Transverse colon (tissue), 4 donors: ENCODE measurements at regions not wholly inside any gene's neighbourhood (a gene's known extent, or its start where the extent isn't known, plus 50 kb on each side); places are given as distances from the start of the nearest gene placed in this dataset.

Experiments
- DNase-seq: peaks from one replicate; pipeline ENCODE4 v3.0.0-alpha.2; 2019
- H3K27ac ChIP-seq, 4 donors: fragments of 200-600 bp; sonication (generic); 2 replicates each; pipeline ENCODE4 v1.5.1; 2016 to 2018; ENCODE audit warnings: inconsistent platforms in 4 of 4
- H3K27me3 ChIP-seq: fragments of 200-600 bp; sonication (generic); 2 replicates; pipeline ENCODE4 v1.5.1; 2017; ENCODE audit warnings: inconsistent platforms
- H3K36me3 ChIP-seq, 4 donors: fragments of 200-600 bp; sonication (generic); 2 replicates each; pipeline ENCODE4 v1.5.1; 2017 to 2019; ENCODE audit warnings: inconsistent platforms in 4 of 4
- H3K4me1 ChIP-seq, 4 donors: fragments of 200-600 bp; sonication (generic); 2 replicates each; pipeline ENCODE4 v1.5.1; 2017 to 2020; ENCODE audit warnings: inconsistent platforms in 4 of 4
- H3K4me3 ChIP-seq, 4 donors: fragments of 200-600 bp; sonication (generic); 1 replicate in 1 of 4; 2 replicates in 3 of 4; pipeline versions ENCODE4 v1.5.1 to v1.6.1; 2017 to 2019; ENCODE audit warnings: inconsistent platforms in 4 of 4
- H3K9me3 ChIP-seq, 2 donors: fragments of 200-600 bp; sonication (generic); 2 replicates each; pipeline ENCODE4 v1.5.1; 2017 to 2019; ENCODE audit warnings: inconsistent platforms in 2 of 2
- CTCF ChIP-seq, 5 experiments: fragments of 200-600 bp in 3 of 5; fragments of 450-650 bp in 2 of 5; sonication (generic) in 3 of 5; IDR thresholded peaks; 1 replicate in 2 of 5; 2 replicates in 3 of 5; pipeline ENCODE4 v1.5.1; 2016 to 2017; ENCODE audit warnings: antibody characterized with exemption in 5 of 5, inconsistent platforms in 3 of 5, mild to moderate bottlenecking in 2 of 5, moderate library complexity in 1 of 5
- EP300 ChIP-seq: sonication (generic); formaldehyde crosslinking; IDR thresholded peaks from one replicate; pipeline ENCODE4 v1.6.1; 2017; ENCODE audit warnings: antibody characterized with exemption, low read depth
- POLR2A ChIP-seq: fragments of 450-650 bp; IDR thresholded peaks from one replicate; pipeline ENCODE4 v1.6.1; 2016; ENCODE audit warnings: antibody characterized with exemption, mild to moderate bottlenecking, moderate library complexity
- POLR2AphosphoS5 ChIP-seq, 3 donors: sonication (generic); formaldehyde crosslinking; IDR thresholded peaks; one replicate each; pipeline ENCODE4 v1.6.1; 2016; ENCODE audit warnings: antibody characterized with exemption in 3 of 3
- WGBS, 2 donors: methylation state at CpG; one replicate each; pipeline ENCODE4 v1.1.5; 2018; ENCODE audit warnings: low coverage in 1 of 2; 5-methylcytosine and 5-hydroxymethylcytosine counted together
- in situ Hi-C, 4 donors: fragments of 200-750 bp; cut with MboI; loops; one replicate each; pipeline versions ENCODE4 v1.15.0 to v1.15.1; 2017; ENCODE audit warnings: low sequenced_read_pairs in 3 of 4, low pct_ligation_motif_present in 1 of 4, low pct_unique_long_range_greater_than_20kb in 1 of 4
- intact Hi-C: fragments of 100-400 bp; cut with DNase I; formaldehyde crosslinking; loops from one replicate; pipeline ENCODE4 v1.15.1; 2023; ENCODE audit warnings: low total_unique reads

GRCh38 chr12:59472273-59472672 lies 123.6 kb upstream of the SLC16A7 start:
- no peak for TF ChIP-seq POLR2A
- no peak for TF ChIP-seq POLR2AphosphoS5 (IDR thresholded peaks at IDR 0.05)
- no peak for TF ChIP-seq CTCF (IDR thresholded peaks at IDR 0.05)
- no peak for TF ChIP-seq EP300
- no peaks in the 10 kb centered on the region for H3K27me3 ChIP-seq
- no peak overlapping the region for H3K27ac ChIP-seq
- no peaks in the 10 kb centered on the region for H3K4me1 ChIP-seq
- DNase-seq = no peak
- H3K36me3 ChIP-seq = no peaks in the 10 kb centered on the region
- in situ Hi-C loops (no loop called here), intact Hi-C loops (no loop called here)
- H3K9me3 ChIP-seq = no peaks in the 10 kb centered on the region
- WGBS, 2 donors = 63 to 72% methylated on average over 3 to 5 of the region's 5 CpGs
- H3K4me3 ChIP-seq = no peak overlapping the region

GRCh38 chr12:59459966-59460660 lies 135.7 kb upstream of the SLC16A7 start:
- no peaks in the 10 kb centered on the region for H3K27me3 ChIP-seq
- H3K27ac ChIP-seq = no peak overlapping the region
- H3K4me1 ChIP-seq = no peaks in the 10 kb centered on the region
- intact Hi-C loops = no loop called here
- no peak overlapping the region for H3K4me3 ChIP-seq
- in situ Hi-C loops = no loop called here
- no peaks in the 10 kb centered on the region for H3K36me3 ChIP-seq
- no peak for DNase-seq
- H3K9me3 ChIP-seq = no peaks in the 10 kb centered on the region
- TF ChIP-seq CTCF (IDR thresholded peaks at IDR 0.05) = no peak
- no peak for TF ChIP-seq EP300
- no peak for TF ChIP-seq POLR2AphosphoS5 (IDR thresholded peaks at IDR 0.05)
- no peak for TF ChIP-seq POLR2A
- WGBS, 2 donors = 58 to 62% methylated on average over 5 of the region's 5 CpGs

GRCh38 chr12:59453475-59453874 lies 142.4 kb upstream of the SLC16A7 start:
- H3K4me3 ChIP-seq = no peak overlapping the region
- no peak overlapping the region for H3K27ac ChIP-seq
- no peak for DNase-seq
- no peaks in the 10 kb centered on the region for H3K4me1 ChIP-seq
- intact Hi-C loops = no loop called here
- H3K27me3 ChIP-seq = no peaks in the 10 kb centered on the region
- TF ChIP-seq POLR2AphosphoS5 (IDR thresholded peaks at IDR 0.05) (no peak), EP300 (no peak), CTCF (IDR thresholded peaks at IDR 0.05) (no peak), POLR2A (no peak)
- in situ Hi-C loops = no loop called here
- no peaks in the 10 kb centered on the region for H3K9me3 ChIP-seq
- no peaks in the 10 kb centered on the region for H3K36me3 ChIP-seq

- intact Hi-C loops = no loop called here
- no peaks in the 10 kb centered on the region for H3K4me1 ChIP-seq
- no peak overlapping the region for H3K27ac ChIP-seq
- no peaks in the 10 kb centered on the region for H3K27me3 ChIP-seq
- H3K9me3 ChIP-seq = no peaks in the 10 kb centered on the region
- in situ Hi-C loops = no loop called here
- DNase-seq = no peak
- no peak for TF ChIP-seq POLR2AphosphoS5 (IDR thresholded peaks at IDR 0.05)
- 73 to 84% methylated on average over 2 of the region's 2 CpGs for WGBS, 2 donors
- H3K36me3 ChIP-seq = no peaks in the 10 kb centered on the region
- no peak overlapping the region for H3K4me3 ChIP-seq
Measured at GRCh38 chr12:59452746-59453145, 143.1 kb upstream of the SLC16A7 start.

- 29% methylated on average over 1 of the region's 1 CpG for WGBS, 2 donors
- H3K9me3 ChIP-seq = no peaks in the 10 kb centered on the region
- no peaks in the 10 kb centered on the region for H3K27me3 ChIP-seq
- in situ Hi-C loops (no loop called here), intact Hi-C loops (no loop called here)
- DNase-seq = no peak
- no peaks in the 10 kb centered on the region for H3K36me3 ChIP-seq
- TF ChIP-seq POLR2A = no peak
- no peaks in the 10 kb centered on the region for H3K4me1 ChIP-seq
- no peak overlapping the region for H3K4me3 ChIP-seq
- H3K27ac ChIP-seq = no peak overlapping the region
Measured at GRCh38 chr12:59452259-59452658, 143.6 kb upstream of the SLC16A7 start.
